Vagina (tissue), 2 donors: ENCODE measurements at regions not wholly inside any gene's neighbourhood (a gene's known extent, or its start where the extent isn't known, plus 50 kb on each side); places are given as distances from the start of the nearest gene placed in this dataset.

Experiments used
- CTCF ChIP-seq, 3 experiments: fragments of 450-650 bp in 2 of 3; fragments of 200-600 bp in 1 of 3; sonication (generic) in 1 of 3; IDR thresholded peaks; one replicate each; pipeline ENCODE4 v1.5.1; 2017 to 2019; ENCODE audit warnings: antibody characterized with exemption in 3 of 3, mild to moderate bottlenecking in 2 of 3, moderate library complexity in 2 of 3
- POLR2A ChIP-seq, 2 donors: fragments of 450-650 bp; IDR thresholded peaks; one replicate each; pipeline ENCODE4 v1.6.1; 2017; ENCODE audit warnings: antibody characterized with exemption in 2 of 2, mild to moderate bottlenecking in 2 of 2, moderate library complexity in 2 of 2

DNA sequence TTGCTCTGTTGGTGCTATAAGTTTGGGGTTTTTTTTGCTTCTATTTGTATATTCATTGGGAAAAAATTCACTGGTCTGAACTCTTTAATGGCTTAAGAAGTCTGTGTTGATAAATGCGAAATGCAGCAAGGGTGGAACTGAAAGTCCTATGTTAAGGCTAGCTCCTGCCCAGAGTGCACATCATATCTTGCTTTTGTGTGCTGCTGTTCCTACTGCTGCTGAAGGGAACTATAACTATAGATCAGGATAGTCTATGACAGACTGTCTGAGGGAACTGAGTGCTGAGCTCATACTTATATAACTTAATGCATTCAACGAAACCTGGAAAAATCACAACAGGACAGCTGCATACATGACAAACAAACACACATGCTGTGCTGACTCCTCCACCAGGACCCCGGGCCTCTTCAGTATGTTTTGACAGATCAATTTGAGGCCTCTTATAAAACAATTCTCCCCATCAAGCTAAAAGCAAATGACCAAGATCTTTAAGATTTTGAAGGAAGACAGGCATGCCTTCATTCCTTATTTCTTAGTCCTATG lies 1031.5 kb upstream of the ADGRL2 start:
- TF ChIP-seq POLR2A (IDR thresholded peaks at IDR 0.05) (no peak), CTCF (IDR thresholded peaks at IDR 0.05) (no peak)
